Activated naive CD4-positive, alpha-beta T cell treated with anti-CD3 and anti-CD28 coated beads, Interleukin-2, amount 10 ng/mL, durations not matched to agents 7 days and 5 days (primary cell): ENCODE measurements at regions not wholly inside any gene's neighbourhood (a gene's known extent, or its start where the extent isn't known, plus 50 kb on each side); places are given as distances from the start of the nearest gene placed in this dataset.

ENCODE experiments used
- CTCF ChIA-PET: fragments of 350-600 bp; sonication (Branson Sonifier 250); formaldehyde crosslinking; loops from one replicate; lab custom pipeline; 2021; ENCODE audit warnings: antibody characterized with exemption; lab: Charles Lee
- DNase-seq: peaks from one replicate; pipeline ENCODE4 v3.0.0-alpha.2; 2020
- H3K27ac Mint-ChIP-seq: one replicate; pipeline ENCODE4 v1.8.0; 2021; ENCODE audit warnings: mild to moderate bottlenecking, moderate library complexity, mixed read lengths
- H3K27me3 Mint-ChIP-seq: one replicate; pipeline ENCODE4 v1.8.0; 2021; ENCODE audit warnings: mild to moderate bottlenecking, mixed read lengths
- H3K36me3 Mint-ChIP-seq: one replicate; pipeline ENCODE4 v1.8.0; 2021; ENCODE audit warnings: mixed read lengths
- H3K4me1 Mint-ChIP-seq: one replicate; pipeline ENCODE4 v1.8.0; 2021; ENCODE audit warnings: mixed read lengths
- H3K4me3 Mint-ChIP-seq: one replicate; pipeline ENCODE4 v1.8.0; 2021; ENCODE audit warnings: mild to moderate bottlenecking, moderate library complexity, mixed read lengths
- H3K9me3 Mint-ChIP-seq: one replicate; pipeline ENCODE4 v1.8.0; 2021; ENCODE audit warnings: mixed read lengths

DNA sequence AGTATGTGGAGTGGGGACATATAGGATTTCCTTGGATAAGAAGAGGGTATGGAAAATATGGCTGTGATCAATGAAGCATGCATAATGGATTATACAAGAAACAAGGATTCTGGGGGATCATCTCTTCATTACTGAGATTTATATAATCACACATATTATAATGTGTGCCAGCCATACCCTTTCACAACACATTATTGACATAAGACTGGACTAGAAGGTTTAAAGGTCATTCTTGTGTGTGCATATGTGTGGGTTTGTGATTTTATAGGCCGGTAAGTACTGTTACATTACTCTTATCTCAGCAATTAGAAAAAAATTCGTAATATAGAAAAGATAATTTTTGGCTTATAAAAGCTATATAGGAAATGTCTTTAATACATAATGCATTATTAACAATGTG, 62.2 kb upstream of the DCC start:
- H3K36me3 Mint-ChIP-seq = no peaks in the 10 kb centered on the region
- H3K27me3 Mint-ChIP-seq = no peaks in the 10 kb centered on the region
- CTCF ChIA-PET = no interaction called here
- no peak for DNase-seq
- no peaks in the 10 kb centered on the region for H3K4me1 Mint-ChIP-seq
- H3K9me3 Mint-ChIP-seq = no peaks in the 10 kb centered on the region
- no peak overlapping the region for H3K4me3 Mint-ChIP-seq
- H3K27ac Mint-ChIP-seq = no peak overlapping the region

- CTCF ChIA-PET = no interaction called here
Measured at GRCh38 chr18:52278191-52278590, 61.8 kb upstream of the DCC start.

GRCh38 chr18:52280702-52281101, 59.3 kb upstream of the DCC start:
- Mint-ChIP-seq H3K27ac (no peak overlapping the region), H3K36me3 (no peaks in the 10 kb centered on the region), H3K9me3 (no peaks in the 10 kb centered on the region), H3K4me1 (no peaks in the 10 kb centered on the region), H3K4me3 (no peak overlapping the region), H3K27me3 (no peaks in the 10 kb centered on the region)
- CTCF ChIA-PET = no interaction called here
- DNase-seq = no peak

More at GRCh38 chr18:52278191-52278590, 61.8 kb upstream of the DCC start:
- Mint-ChIP-seq H3K27me3 (no peaks in the 10 kb centered on the region), H3K4me1 (no peaks in the 10 kb centered on the region), H3K4me3 (no peak overlapping the region), H3K9me3 (no peaks in the 10 kb centered on the region), H3K36me3 (no peaks in the 10 kb centered on the region), H3K27ac (no peak overlapping the region)
- no peak for DNase-seq

- Mint-ChIP-seq H3K9me3 (no peaks in the 10 kb centered on the region), H3K4me1 (no peaks in the 10 kb centered on the region), H3K4me3 (no peak overlapping the region), H3K36me3 (no peaks in the 10 kb centered on the region), H3K27ac (no peak overlapping the region), H3K27me3 (no peaks in the 10 kb centered on the region)
- DNase-seq = no peak
- CTCF ChIA-PET = interaction anchor here (0.8 kb wide), 1 partner anchor 27 kb away, joined by 3 read pairs; no protein-coding TSS in a partner anchor
Measured at GRCh38 chr18:52283927-52284326, 56.1 kb upstream of the DCC start.

DNA sequence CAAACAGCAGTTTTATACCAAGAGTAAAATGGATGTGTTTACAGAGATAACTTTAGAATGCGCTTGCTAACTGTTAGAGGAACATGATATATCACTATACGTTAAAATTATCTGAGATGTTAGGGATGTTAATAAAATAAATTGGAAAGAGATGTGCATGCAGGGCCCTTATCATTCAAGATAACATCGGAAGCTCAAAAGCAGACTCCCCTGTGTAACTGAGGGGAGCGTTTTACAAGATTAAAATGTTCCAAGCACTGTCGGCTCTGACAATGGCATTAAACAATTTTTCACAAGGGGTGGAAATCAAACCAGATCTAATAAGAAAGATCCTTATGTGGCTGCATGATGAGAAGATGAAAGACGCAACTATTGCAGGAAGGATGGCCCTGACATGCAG, 53.3 kb upstream of the DCC start:
- Mint-ChIP-seq H3K27ac (no peak overlapping the region), H3K27me3 (no peaks in the 10 kb centered on the region), H3K36me3 (no peaks in the 10 kb centered on the region), H3K9me3 (no peaks in the 10 kb centered on the region), H3K4me1 (no peaks in the 10 kb centered on the region), H3K4me3 (no peak overlapping the region)
- no peak for DNase-seq
- CTCF ChIA-PET = no interaction called here

DNA sequence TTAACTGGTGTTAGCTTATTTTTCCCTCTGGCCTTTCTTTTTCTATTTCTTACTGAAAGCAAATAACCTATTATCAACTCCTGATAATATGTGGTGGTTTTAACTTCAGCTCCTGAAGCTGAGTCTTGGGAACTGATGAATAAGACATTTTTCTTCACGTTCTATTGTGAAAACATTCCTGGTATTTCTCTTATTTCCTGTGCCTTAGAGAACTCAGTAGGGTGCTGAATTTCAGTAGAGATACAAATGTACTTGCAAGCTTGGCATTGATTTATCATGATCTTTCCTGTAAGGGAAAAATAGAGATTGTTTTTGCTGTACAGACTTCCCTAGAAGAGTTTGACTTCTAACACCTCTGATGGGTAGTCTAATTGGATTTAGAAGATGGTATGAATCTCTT, 52.8 kb upstream of the DCC start:
- DNase-seq = no peak
- no peaks in the 10 kb centered on the region for H3K4me1 Mint-ChIP-seq
- H3K9me3 Mint-ChIP-seq = no peaks in the 10 kb centered on the region
- no peak overlapping the region for H3K27ac Mint-ChIP-seq
- H3K4me3 Mint-ChIP-seq = no peak overlapping the region
- CTCF ChIA-PET = no interaction called here
- no peaks in the 10 kb centered on the region for H3K36me3 Mint-ChIP-seq
- no peaks in the 10 kb centered on the region for H3K27me3 Mint-ChIP-seq

GRCh38 chr18:52288403-52289004, 51.5 kb upstream of the DCC start:
- no peak overlapping the region for H3K4me3 Mint-ChIP-seq
- H3K27me3 Mint-ChIP-seq = no peaks in the 10 kb centered on the region
- no peaks in the 10 kb centered on the region for H3K36me3 Mint-ChIP-seq
- H3K27ac Mint-ChIP-seq = no peak overlapping the region
- no peaks in the 10 kb centered on the region for H3K9me3 Mint-ChIP-seq
- DNase-seq = peak; percentile 34
- H3K4me1 Mint-ChIP-seq = no peaks in the 10 kb centered on the region
- CTCF ChIA-PET = interaction anchor here (0.7 to 2.0 kb wide), 3 partner anchors 14 to 1178 kb away, joined by 3 to 11 read pairs (median 4); no protein-coding TSS in a partner anchor

DNA sequence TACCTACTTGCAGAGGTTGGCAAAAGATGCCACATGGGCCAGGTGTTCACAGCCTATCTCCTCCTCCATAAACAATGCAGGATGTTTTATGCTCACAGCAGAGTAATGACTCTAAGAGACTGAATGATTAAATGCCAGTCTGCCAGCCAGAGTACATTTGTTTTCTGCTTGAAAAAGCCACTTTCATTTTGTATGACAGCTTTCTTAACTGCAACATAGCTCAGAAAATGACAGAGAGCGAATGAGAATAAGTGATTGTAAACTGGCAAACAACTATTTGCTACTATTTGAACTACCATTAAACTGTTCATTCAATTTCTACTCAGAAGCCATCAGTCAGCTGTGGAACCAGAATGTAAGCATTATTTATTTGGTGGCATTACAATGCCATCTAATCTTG, 50.6 kb upstream of the DCC start:
- no peaks in the 10 kb centered on the region for H3K27me3 Mint-ChIP-seq
- CTCF ChIA-PET = interaction anchor here (1.5 to 2.0 kb wide), 2 partner anchors 621 to 1179 kb away, joined by 4 to 11 read pairs; no protein-coding TSS in a partner anchor
- H3K4me1 Mint-ChIP-seq = no peaks in the 10 kb centered on the region
- no peaks in the 10 kb centered on the region for H3K36me3 Mint-ChIP-seq
- H3K27ac Mint-ChIP-seq = no peak overlapping the region
- no peak overlapping the region for H3K4me3 Mint-ChIP-seq
- no peak for DNase-seq
- H3K9me3 Mint-ChIP-seq = no peaks in the 10 kb centered on the region
